ENCODE measurements at regions not wholly inside any gene's neighbourhood (a gene's known extent, or its start where the extent isn't known, plus 50 kb on each side); places are given as distances from the start of the nearest gene placed in this dataset.
A peak's percentile ranks its signal among the peaks of the same experiment; 100 is the strongest.

- TF ChIP-seq, protein P1, sequence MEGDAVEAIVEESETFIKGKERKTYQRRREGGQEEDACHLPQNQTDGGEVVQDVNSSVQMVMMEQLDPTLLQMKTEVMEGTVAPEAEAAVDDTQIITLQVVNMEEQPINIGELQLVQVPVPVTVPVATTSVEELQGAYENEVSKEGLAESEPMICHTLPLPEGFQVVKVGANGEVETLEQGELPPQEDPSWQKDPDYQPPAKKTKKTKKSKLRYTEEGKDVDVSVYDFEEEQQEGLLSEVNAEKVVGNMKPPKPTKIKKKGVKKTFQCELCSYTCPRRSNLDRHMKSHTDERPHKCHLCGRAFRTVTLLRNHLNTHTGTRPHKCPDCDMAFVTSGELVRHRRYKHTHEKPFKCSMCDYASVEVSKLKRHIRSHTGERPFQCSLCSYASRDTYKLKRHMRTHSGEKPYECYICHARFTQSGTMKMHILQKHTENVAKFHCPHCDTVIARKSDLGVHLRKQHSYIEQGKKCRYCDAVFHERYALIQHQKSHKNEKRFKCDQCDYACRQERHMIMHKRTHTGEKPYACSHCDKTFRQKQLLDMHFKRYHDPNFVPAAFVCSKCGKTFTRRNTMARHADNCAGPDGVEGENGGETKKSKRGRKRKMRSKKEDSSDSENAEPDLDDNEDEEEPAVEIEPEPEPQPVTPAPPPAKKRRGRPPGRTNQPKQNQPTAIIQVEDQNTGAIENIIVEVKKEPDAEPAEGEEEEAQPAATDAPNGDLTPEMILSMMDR (IDR thresholded peaks at IDR 0.05; ENCODE audit: low read depth, low read length): no peak
- H3K4me3 ChIP-seq (replicated peaks in 1 of 2; ENCODE audit: low read depth in 2 of 2, low read length in 2 of 2): no peak overlapping the region
- DNase-seq (ENCODE audit: low read depth in 2 of 2): no peak
Observed at GRCh38 chr12:70122804-70123203, 120.4 kb upstream of the CNOT2 start.

DNA sequence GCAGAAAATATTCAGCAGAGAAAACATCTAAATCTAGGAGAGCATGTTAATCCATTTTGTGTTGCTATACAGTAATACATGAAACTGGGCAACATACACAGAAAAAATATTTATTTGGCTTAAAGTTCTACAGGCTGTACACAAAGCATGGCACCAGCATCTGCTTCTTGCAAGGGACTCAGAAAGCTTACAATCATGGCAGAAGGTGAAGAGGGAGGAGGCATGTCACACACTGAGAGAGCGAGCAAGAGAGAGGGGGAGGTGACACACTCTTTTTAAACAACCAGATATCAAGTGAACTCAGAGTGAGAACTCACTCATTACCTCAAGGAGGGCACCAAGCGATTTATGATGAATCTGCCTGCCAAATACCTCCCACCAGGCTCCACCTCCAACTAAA, 94.2 kb upstream of the CNOT2 start:
- TF ChIP-seq, protein P1 (IDR thresholded peaks at IDR 0.05; ENCODE audit: low read depth, low read length): no peak
- no peak overlapping the region for H3K4me3 ChIP-seq (replicated peaks in 1 of 2; ENCODE audit: low read depth in 2 of 2, low read length in 2 of 2)
- no peak for DNase-seq (ENCODE audit: low read depth in 2 of 2)

DNA sequence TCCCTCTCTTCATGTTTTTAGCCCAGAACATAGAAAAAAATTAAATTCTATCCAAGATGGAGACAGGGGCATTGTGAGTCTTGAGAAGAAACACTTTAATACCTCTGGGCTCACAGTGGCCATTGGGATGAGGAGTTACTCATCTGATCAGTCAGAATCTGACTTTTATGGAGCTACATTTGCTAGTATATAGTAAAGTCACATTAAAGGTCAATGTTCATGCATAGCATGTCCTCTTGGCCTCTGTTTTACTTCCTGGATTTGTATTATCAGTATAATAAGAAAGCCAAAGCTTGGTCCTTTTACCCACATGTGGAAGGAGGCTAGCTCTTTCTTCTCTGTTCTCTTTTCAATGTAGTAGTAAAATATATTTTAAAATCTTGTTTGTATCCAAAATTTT, 93.6 kb upstream of the CNOT2 start:
- H3K4me3 ChIP-seq (replicated peaks in 1 of 2; ENCODE audit: low read depth in 2 of 2, low read length in 2 of 2): no peak overlapping the region
- no peak for DNase-seq (ENCODE audit: low read depth in 2 of 2)
- TF ChIP-seq, protein P1 (IDR thresholded peaks at IDR 0.05; ENCODE audit: low read depth, low read length): no peak

DNA sequence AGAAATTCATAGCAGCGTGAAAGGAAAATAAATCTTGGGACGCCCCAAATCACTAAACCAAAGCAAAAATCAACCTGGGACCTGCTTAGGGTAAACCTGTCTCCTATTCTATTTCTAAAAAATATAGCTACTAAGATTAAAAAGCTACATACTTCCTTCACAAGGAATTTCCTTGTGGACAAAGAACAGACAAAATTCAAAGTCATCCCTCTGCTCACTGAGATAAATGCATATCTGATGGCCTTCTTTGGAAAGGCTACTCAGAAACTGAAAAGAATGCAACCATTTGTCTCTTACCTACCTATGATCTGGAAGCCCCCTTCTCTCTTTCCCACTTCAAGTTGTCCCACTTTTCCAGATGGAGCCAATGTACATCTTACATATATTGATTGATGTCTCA, 93.0 kb upstream of the CNOT2 start:
- no peak overlapping the region for H3K4me3 ChIP-seq (replicated peaks in 1 of 2; ENCODE audit: low read depth in 2 of 2, low read length in 2 of 2)
- TF ChIP-seq, protein P1 (IDR thresholded peaks at IDR 0.05; ENCODE audit: low read depth, low read length): no peak
- no peak for DNase-seq (ENCODE audit: low read depth in 2 of 2)

DNA sequence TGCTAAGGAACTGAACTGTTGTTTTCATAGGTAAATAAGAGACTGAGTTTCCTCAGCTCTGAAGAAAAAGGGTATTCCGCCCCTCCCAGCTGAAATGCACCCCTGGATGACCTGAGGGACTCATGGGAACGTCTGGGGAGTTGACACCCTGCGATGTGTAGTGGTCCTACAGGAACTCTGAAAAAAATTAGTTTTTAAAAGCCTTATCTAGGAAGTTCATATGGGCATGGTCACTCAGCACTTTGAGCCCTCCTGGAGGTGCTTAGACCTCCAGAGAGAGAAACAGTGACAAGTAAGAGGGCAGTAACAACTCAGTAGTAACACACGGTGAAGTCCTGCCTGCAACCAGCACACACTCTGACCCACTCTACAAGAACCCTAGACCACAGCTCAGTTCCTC, 91.2 kb upstream of the CNOT2 start:
- TF ChIP-seq, protein P1 (IDR thresholded peaks at IDR 0.05; ENCODE audit: low read depth, low read length): no peak
- no peak overlapping the region for H3K4me3 ChIP-seq (replicated peaks in 1 of 2; ENCODE audit: low read depth in 2 of 2, low read length in 2 of 2)
- DNase-seq (ENCODE audit: low read depth in 2 of 2): no peak

DNA sequence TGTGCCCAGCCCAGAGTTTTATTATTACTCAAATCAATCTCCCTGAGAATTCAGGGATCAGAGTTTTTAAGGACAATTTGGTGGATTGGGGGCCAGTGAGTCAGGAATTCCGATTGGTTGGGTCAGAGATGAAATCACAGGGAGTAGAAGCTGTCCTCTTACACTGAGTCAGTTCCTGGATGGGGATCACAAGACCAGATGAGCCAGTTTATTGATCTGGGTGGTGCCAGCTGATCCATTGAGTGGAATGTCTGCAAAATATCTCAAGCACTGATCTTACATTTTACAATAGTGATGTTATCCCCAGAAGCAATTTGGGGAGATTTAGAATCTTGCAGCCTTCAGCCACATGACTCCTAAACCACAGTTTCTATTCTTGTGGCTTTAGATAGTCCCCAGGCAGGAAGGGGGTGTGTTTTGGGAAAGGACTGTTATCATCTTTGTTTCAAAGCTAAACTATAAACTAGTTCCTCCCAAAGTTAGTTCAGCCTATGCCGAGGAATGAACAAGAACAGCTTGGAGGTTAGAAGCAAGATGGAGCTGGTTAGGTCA, 89.1 kb upstream of the CNOT2 start:
- TF ChIP-seq, protein P1 (IDR thresholded peaks at IDR 0.05; ENCODE audit: low read depth, low read length): no peak
- no peak overlapping the region for H3K4me3 ChIP-seq (replicated peaks in 1 of 2; ENCODE audit: low read depth in 2 of 2, low read length in 2 of 2)
- DNase-seq (ENCODE audit: low read depth in 2 of 2): peak in 1 of 2 donors; percentile 15

DNA sequence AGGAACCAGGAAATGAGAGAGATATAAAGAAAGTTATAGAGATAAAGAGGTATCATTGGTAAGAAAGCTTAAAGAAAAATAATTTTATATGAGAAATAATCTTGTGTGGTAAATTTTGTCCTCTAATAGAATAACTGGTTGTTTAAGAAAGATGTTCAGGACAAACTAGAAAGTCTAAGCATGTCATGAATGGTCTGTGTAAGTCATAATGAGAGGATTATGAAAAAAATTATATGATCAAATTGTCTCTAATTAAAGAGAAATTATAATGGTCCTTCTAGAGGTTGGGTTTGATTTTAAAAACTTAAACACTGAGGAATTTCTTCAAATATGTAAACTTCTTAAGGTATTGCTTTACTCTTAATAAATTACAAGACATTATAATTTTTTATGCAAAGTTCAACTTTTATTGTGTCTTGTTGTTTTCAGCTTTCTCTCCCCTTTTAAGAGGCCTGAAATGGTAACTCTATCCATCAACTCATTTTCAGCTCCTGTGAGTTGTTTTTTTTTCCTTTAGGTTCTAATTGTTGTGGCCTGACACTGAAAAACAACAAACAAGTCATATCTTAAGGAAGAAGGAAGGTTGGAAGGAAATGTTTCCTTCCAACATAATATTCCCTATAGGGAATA, 88.2 kb upstream of the CNOT2 start:
- peak in 1 of 2 donors; percentile 17 for DNase-seq (ENCODE audit: low read depth in 2 of 2)
- TF ChIP-seq, protein P1 (IDR thresholded peaks at IDR 0.05; ENCODE audit: low read depth, low read length): no peak
- no peak overlapping the region for H3K4me3 ChIP-seq (replicated peaks in 1 of 2; ENCODE audit: low read depth in 2 of 2, low read length in 2 of 2)

Measured in cardiac fibroblast (primary cell).